ENCODE measurements at regions not wholly inside any gene's neighbourhood (a gene's known extent, or its start where the extent isn't known, plus 50 kb on each side); places are given as distances from the start of the nearest gene placed in this dataset.
A peak's percentile ranks its signal among the peaks of the same experiment; 100 is the strongest.

GRCh38 chr15:35289024-35289617, 204.0 kb upstream of the NANOGP8 start:
- Mint-ChIP-seq H3K9me3 (ENCODE audit: unreplicated experiment) (no peaks in the 10 kb centered on the region), H3K36me3 (ENCODE audit: low read depth, unreplicated experiment) (no peaks in the 10 kb centered on the region), H3K4me1 (ENCODE audit: unreplicated experiment) (no peaks in the 10 kb centered on the region), H3K4me3 (ENCODE audit: unreplicated experiment) (no peak overlapping the region), H3K27ac (ENCODE audit: unreplicated experiment) (no peak overlapping the region), H3K27me3 (ENCODE audit: unreplicated experiment) (no peaks in the 10 kb centered on the region)
- TF ChIP-seq, protein P1, sequence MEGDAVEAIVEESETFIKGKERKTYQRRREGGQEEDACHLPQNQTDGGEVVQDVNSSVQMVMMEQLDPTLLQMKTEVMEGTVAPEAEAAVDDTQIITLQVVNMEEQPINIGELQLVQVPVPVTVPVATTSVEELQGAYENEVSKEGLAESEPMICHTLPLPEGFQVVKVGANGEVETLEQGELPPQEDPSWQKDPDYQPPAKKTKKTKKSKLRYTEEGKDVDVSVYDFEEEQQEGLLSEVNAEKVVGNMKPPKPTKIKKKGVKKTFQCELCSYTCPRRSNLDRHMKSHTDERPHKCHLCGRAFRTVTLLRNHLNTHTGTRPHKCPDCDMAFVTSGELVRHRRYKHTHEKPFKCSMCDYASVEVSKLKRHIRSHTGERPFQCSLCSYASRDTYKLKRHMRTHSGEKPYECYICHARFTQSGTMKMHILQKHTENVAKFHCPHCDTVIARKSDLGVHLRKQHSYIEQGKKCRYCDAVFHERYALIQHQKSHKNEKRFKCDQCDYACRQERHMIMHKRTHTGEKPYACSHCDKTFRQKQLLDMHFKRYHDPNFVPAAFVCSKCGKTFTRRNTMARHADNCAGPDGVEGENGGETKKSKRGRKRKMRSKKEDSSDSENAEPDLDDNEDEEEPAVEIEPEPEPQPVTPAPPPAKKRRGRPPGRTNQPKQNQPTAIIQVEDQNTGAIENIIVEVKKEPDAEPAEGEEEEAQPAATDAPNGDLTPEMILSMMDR (IDR thresholded peaks at IDR 0.05; ENCODE audit: unreplicated experiment): peak; percentile 74
- peak; percentile 19 for DNase-seq (ENCODE audit: low spot score)

GRCh38 chr15:35288580-35288979, 203.5 kb upstream of the NANOGP8 start:
- TF ChIP-seq, protein P1 (IDR thresholded peaks at IDR 0.05; ENCODE audit: unreplicated experiment): no peak
- Mint-ChIP-seq H3K36me3 (ENCODE audit: low read depth, unreplicated experiment) (peaks cover 2% of the 10 kb centered on the region), H3K4me1 (ENCODE audit: unreplicated experiment) (no peaks in the 10 kb centered on the region), H3K4me3 (ENCODE audit: unreplicated experiment) (no peak overlapping the region), H3K27ac (ENCODE audit: unreplicated experiment) (no peak overlapping the region), H3K27me3 (ENCODE audit: unreplicated experiment) (no peaks in the 10 kb centered on the region), H3K9me3 (ENCODE audit: unreplicated experiment) (peaks cover 4% of the 10 kb centered on the region)
- DNase-seq (ENCODE audit: low spot score): no peak

GRCh38 chr15:35286721-35287120, 201.6 kb upstream of the NANOGP8 start:
- no peaks in the 10 kb centered on the region for H3K27me3 Mint-ChIP-seq (ENCODE audit: unreplicated experiment)
- peaks cover 6% of the 10 kb centered on the region for H3K9me3 Mint-ChIP-seq (ENCODE audit: unreplicated experiment)
- peaks cover 8% of the 10 kb centered on the region for H3K36me3 Mint-ChIP-seq (ENCODE audit: low read depth, unreplicated experiment)
- H3K27ac Mint-ChIP-seq (ENCODE audit: unreplicated experiment): no peak overlapping the region
- H3K4me1 Mint-ChIP-seq (ENCODE audit: unreplicated experiment): no peaks in the 10 kb centered on the region
- DNase-seq (ENCODE audit: low spot score): no peak
- TF ChIP-seq, protein P1 (IDR thresholded peaks at IDR 0.05; ENCODE audit: unreplicated experiment): no peak
- no peak overlapping the region for H3K4me3 Mint-ChIP-seq (ENCODE audit: unreplicated experiment)

GRCh38 chr15:35282965-35283496, 197.9 kb upstream of the NANOGP8 start:
- no peak for DNase-seq (ENCODE audit: low spot score)
- Mint-ChIP-seq H3K27ac (ENCODE audit: unreplicated experiment) (no peak overlapping the region), H3K4me3 (ENCODE audit: unreplicated experiment) (no peak overlapping the region), H3K4me1 (ENCODE audit: unreplicated experiment) (no peaks in the 10 kb centered on the region), H3K27me3 (ENCODE audit: unreplicated experiment) (no peaks in the 10 kb centered on the region), H3K9me3 (ENCODE audit: unreplicated experiment) (peaks cover 6% of the 10 kb centered on the region), H3K36me3 (ENCODE audit: low read depth, unreplicated experiment) (peaks cover 8% of the 10 kb centered on the region)
- TF ChIP-seq, protein P1 (IDR thresholded peaks at IDR 0.05; ENCODE audit: unreplicated experiment): no peak

- no peak for DNase-seq (ENCODE audit: low spot score)
- Mint-ChIP-seq H3K4me3 (ENCODE audit: unreplicated experiment) (no peak overlapping the region), H3K27me3 (ENCODE audit: unreplicated experiment) (no peaks in the 10 kb centered on the region), H3K27ac (ENCODE audit: unreplicated experiment) (no peak overlapping the region), H3K9me3 (ENCODE audit: unreplicated experiment) (peaks cover 6% of the 10 kb centered on the region), H3K4me1 (ENCODE audit: unreplicated experiment) (no peaks in the 10 kb centered on the region), H3K36me3 (ENCODE audit: low read depth, unreplicated experiment) (peaks cover 8% of the 10 kb centered on the region)
- TF ChIP-seq, protein P1 (IDR thresholded peaks at IDR 0.05; ENCODE audit: unreplicated experiment): no peak
Measured at GRCh38 chr15:35281515-35281914, 196.4 kb upstream of the NANOGP8 start.
